SK-N-SH (cell line): ENCODE measurements at regions not wholly inside any gene's neighbourhood (a gene's known extent, or its start where the extent isn't known, plus 50 kb on each side); places are given as distances from the start of the nearest gene placed in this dataset.

Experiments used
- CTCF ChIA-PET: fragments of 300-600, 350-600 bp; formaldehyde crosslinking; extraction: SDS; loops from one replicate; lab custom pipeline; 2021; lab: Yijun Ruan, JAX
- POLR2A ChIA-PET: fragments of 350-600 bp; sonication (Branson Sonifier 250); formaldehyde crosslinking; extraction: SDS; loops from one replicate; lab custom pipeline; 2020; ENCODE audit warnings: antibody characterized with exemption, inconsistent platforms; lab: Yijun Ruan, JAX
- DNase-seq: peaks from one replicate; pipeline ENCODE4 v3.0.0; 2012
- H2AFZ ChIP-seq: fragments of 200-600 bp; sonication (generic); 2 replicates; pipeline ENCODE4 v1.8.1; 2016; ENCODE audit warnings: antibody characterized with exemption, mild to moderate bottlenecking, low read depth
- H3F3A ChIP-seq: fragments of 200-600 bp; sonication (generic); replicated peaks from 2 replicates; pipeline ENCODE3; 2016; ENCODE audit warnings: antibody characterized with exemption, mild to moderate bottlenecking; ENCODE audit not compliant: insufficient read depth
- H3K27ac ChIP-seq, 2 experiments: fragments of 200-500 bp in 1 of 2; fragments of 200-600 bp in 1 of 2; sonication (Bioruptor generic) in 1 of 2; sonication (generic), shearing (Covaris generic) in 1 of 2; 2 replicates each; pipeline versions ENCODE4 v1.5.1 to v1.6.1; 2014 to 2016; ENCODE audit warnings: low read depth in 2 of 2, inconsistent platforms in 1 of 2, low read length in 1 of 2, mild to moderate bottlenecking in 1 of 2, mixed read lengths in 1 of 2
- H3K27me3 ChIP-seq: fragments of 200-600 bp; sonication (generic), shearing (Covaris generic); 2 replicates; pipeline ENCODE4 v1.6.1; 2016; ENCODE audit warnings: mixed run types; ENCODE audit not compliant: insufficient read depth
- H3K36me3 ChIP-seq, 2 experiments: fragments of 200-500 bp in 1 of 2; fragments of 200-600 bp in 1 of 2; sonication (Bioruptor generic) in 1 of 2; sonication (generic) in 1 of 2; replicated peaks in 1 of 2; 2 replicates each; pipeline versions ENCODE3 to v1.5.1; 2014 to 2016; ENCODE audit warnings: low read length in 1 of 2, mild to moderate bottlenecking in 1 of 2; ENCODE audit not compliant: insufficient read depth in 2 of 2, control insufficient read depth in 1 of 2
- H3K4me1 ChIP-seq, 2 experiments: fragments of 200-500 bp in 1 of 2; fragments of 200-600 bp in 1 of 2; sonication (Bioruptor generic) in 1 of 2; sonication (generic), shearing (Covaris generic) in 1 of 2; 2 replicates each; pipeline versions ENCODE4 v1.5.1 to v1.6.1; 2014 to 2016; ENCODE audit warnings: low read depth in 1 of 2, low read length in 1 of 2, mixed run types in 1 of 2; ENCODE audit not compliant: insufficient read depth in 2 of 2, control insufficient read depth in 1 of 2
- H3K4me2 ChIP-seq: fragments of 200-600 bp; sonication (generic), shearing (Covaris generic); 2 replicates; pipeline ENCODE4 v1.6.1; 2017; ENCODE audit warnings: mixed run types
- H3K4me3 ChIP-seq, 2 experiments: fragments of 200-500 bp in 1 of 2; fragments of 200-600 bp in 1 of 2; sonication (Bioruptor generic) in 1 of 2; sonication (generic), shearing (Covaris generic) in 1 of 2; 2 replicates each; pipeline versions ENCODE4 v1.5.1 to v1.8.1; 2014 to 2016; ENCODE audit warnings: low read depth in 2 of 2, inconsistent platforms in 1 of 2, low read length in 1 of 2, mild to moderate bottlenecking in 1 of 2, mixed read lengths in 1 of 2, moderate library complexity in 1 of 2
- H3K79me2 ChIP-seq: fragments of 200-600 bp; sonication (generic); 2 replicates; pipeline ENCODE4 v1.8.1; 2017; ENCODE audit warnings: mild to moderate bottlenecking; ENCODE audit not compliant: insufficient read depth
- H3K9ac ChIP-seq: fragments of 200-600 bp; sonication (generic); 2 replicates; pipeline ENCODE4 v1.6.1; 2017; ENCODE audit warnings: mixed run types
- H3K9me2 ChIP-seq: fragments of 200-600 bp; sonication (generic); 2 replicates; pipeline ENCODE4 v1.6.1; 2017; ENCODE audit warnings: mixed run types
- H3K9me3 ChIP-seq: fragments of 200-600 bp; sonication (generic); 2 replicates; pipeline ENCODE4 v1.6.1; 2017; ENCODE audit warnings: mixed run types, mild to moderate bottlenecking, moderate library complexity
- H4K20me1 ChIP-seq: fragments of 200-600 bp; sonication (generic); 2 replicates; pipeline ENCODE4 v1.6.1; 2017; ENCODE audit warnings: mild to moderate bottlenecking, mixed run types; ENCODE audit not compliant: insufficient read depth
- CTCF ChIP-seq: fragments of 200-600 bp; sonication (generic); IDR thresholded peaks from 2 replicates; pipeline ENCODE4 v1.6.1; 2017; ENCODE audit warnings: antibody characterized with exemption, mild to moderate bottlenecking, moderate library complexity
- EP300 ChIP-seq, 2 experiments: IDR thresholded peaks; 2 replicates each; pipeline versions ENCODE4 v1.4.0 to v1.6.1; 2012; ENCODE audit warnings: borderline replicate concordance in 1 of 2, low read depth in 1 of 2, low read length in 1 of 2
- EZH2phosphoT487 ChIP-seq: fragments of 200-600 bp; sonication (generic); IDR thresholded peaks from 2 replicates; pipeline ENCODE4 v1.6.1; 2017; ENCODE audit warnings: low read depth, mixed run types, mild to moderate bottlenecking, antibody characterized with exemption, moderate library complexity, borderline replicate concordance
- FOXJ3 ChIP-seq: sonication (generic); formaldehyde crosslinking; IDR thresholded peaks from 2 replicates; pipeline ENCODE4 v1.5.1; 2020; ENCODE audit warnings: mild to moderate bottlenecking, missing genetic modification reagents
- FOXM1 ChIP-seq: IDR thresholded peaks from 2 replicates; pipeline ENCODE4 v1.4.0; 2012; ENCODE audit warnings: low read depth, mild to moderate bottlenecking
- JUND ChIP-seq: IDR thresholded peaks from 2 replicates; pipeline ENCODE4 v1.4.0; 2012
- MAX ChIP-seq: IDR thresholded peaks from 2 replicates; pipeline ENCODE4 v1.4.0; 2012; ENCODE audit warnings: low read depth
- MXI1 ChIP-seq: IDR thresholded peaks from 2 replicates; pipeline ENCODE4 v1.6.1; 2012; ENCODE audit warnings: mild to moderate bottlenecking, low read depth, low read length, improper control_type of control experiment
- NFIC ChIP-seq: IDR thresholded peaks from 2 replicates; pipeline ENCODE4 v1.4.0; 2012; ENCODE audit warnings: borderline replicate concordance
- RAD21 ChIP-seq: IDR thresholded peaks from 2 replicates; pipeline ENCODE4 v1.6.1; 2012; ENCODE audit warnings: mild to moderate bottlenecking, low read length
- REST ChIP-seq: IDR thresholded peaks from 2 replicates; pipeline ENCODE4 v1.6.1; 2012; ENCODE audit warnings: mild to moderate bottlenecking, low read depth, low read length, moderate library complexity
- RFX5 ChIP-seq: IDR thresholded peaks from 2 replicates; pipeline ENCODE4 v1.6.1; 2012; ENCODE audit warnings: mild to moderate bottlenecking, improper control_type of control experiment, low read length
- SMC3 ChIP-seq: IDR thresholded peaks from 2 replicates; pipeline ENCODE4 v1.6.1; 2012; ENCODE audit warnings: low read depth, low read length, improper control_type of control experiment
- TCF12 ChIP-seq: IDR thresholded peaks from 2 replicates; pipeline ENCODE4 v1.4.0; 2012
- USF2 ChIP-seq: fragments of 150-350 bp; IDR thresholded peaks from 2 replicates; pipeline ENCODE4 v1.6.1; 2017; ENCODE audit warnings: antibody characterized with exemption, low read length, low read depth, borderline replicate concordance
- WGBS: methylation state at CpG from one replicate; pipeline ENCODE4 v1.1.6; 2017; ENCODE audit warnings: low lambda C conversion rate; 5-methylcytosine and 5-hydroxymethylcytosine counted together

- no peak overlapping the region for H3K27ac ChIP-seq
- no peaks in the 10 kb centered on the region for H3K9me2 ChIP-seq
- POLR2A ChIA-PET, result no interaction called here
- 3% methylated on average over 5 of the region's 5 CpGs for WGBS
- H3K4me3 ChIP-seq, result no peak overlapping the region
- no peak for DNase-seq
- H2AFZ ChIP-seq, result no peak overlapping the region
- TF ChIP-seq MXI1 (no peak), JUND (no peak), NFIC (no peak), CTCF (no peak), FOXJ3 (CRISPR knock-in tag) (no peak), TCF12 (no peak), MAX (no peak), SMC3 (no peak), EP300 (IDR thresholded peaks at IDR 0.05; ENCODE audit: borderline replicate concordance in 1 of 2, low read depth in 1 of 2, low read length in 1 of 2) (no peak), RFX5 (no peak), RAD21 (no peak), REST (no peak), FOXM1 (no peak), EZH2phosphoT487 (no peak), USF2 (no peak)
- TF ChIP-seq, all 33 proteins: peak for 0
- Histone ChIP-seq H3K36me3 (no peaks in the 10 kb centered on the region), H3K9me3 (no peaks in the 10 kb centered on the region), H3K4me2 (no peak overlapping the region), H4K20me1 (no peaks in the 10 kb centered on the region), H3K27me3 (no peaks in the 10 kb centered on the region), H3K79me2 (no peaks in the 10 kb centered on the region), H3F3A (no peaks in the 10 kb centered on the region), H3K4me1 (no peaks in the 10 kb centered on the region), H3K9ac (no peak overlapping the region)
- CTCF ChIA-PET, result no interaction called here
Observed at GRCh38 chr4:81566161-81566591, 94.5 kb upstream of the RASGEF1B start.
